Renal pelvis (tissue), 1 donor: ENCODE measurements at regions not wholly inside any gene's neighbourhood (a gene's known extent, or its start where the extent isn't known, plus 50 kb on each side); places are given as distances from the start of the nearest gene placed in this dataset.

Experiments used
- DNase-seq: peaks from one replicate; pipeline ENCODE4 v3.0.0-alpha.2; 2013

GRCh38 chr1:5291889-5292288 lies 637.5 kb downstream of the AJAP1 start:
- DNase-seq = no peak

DNA sequence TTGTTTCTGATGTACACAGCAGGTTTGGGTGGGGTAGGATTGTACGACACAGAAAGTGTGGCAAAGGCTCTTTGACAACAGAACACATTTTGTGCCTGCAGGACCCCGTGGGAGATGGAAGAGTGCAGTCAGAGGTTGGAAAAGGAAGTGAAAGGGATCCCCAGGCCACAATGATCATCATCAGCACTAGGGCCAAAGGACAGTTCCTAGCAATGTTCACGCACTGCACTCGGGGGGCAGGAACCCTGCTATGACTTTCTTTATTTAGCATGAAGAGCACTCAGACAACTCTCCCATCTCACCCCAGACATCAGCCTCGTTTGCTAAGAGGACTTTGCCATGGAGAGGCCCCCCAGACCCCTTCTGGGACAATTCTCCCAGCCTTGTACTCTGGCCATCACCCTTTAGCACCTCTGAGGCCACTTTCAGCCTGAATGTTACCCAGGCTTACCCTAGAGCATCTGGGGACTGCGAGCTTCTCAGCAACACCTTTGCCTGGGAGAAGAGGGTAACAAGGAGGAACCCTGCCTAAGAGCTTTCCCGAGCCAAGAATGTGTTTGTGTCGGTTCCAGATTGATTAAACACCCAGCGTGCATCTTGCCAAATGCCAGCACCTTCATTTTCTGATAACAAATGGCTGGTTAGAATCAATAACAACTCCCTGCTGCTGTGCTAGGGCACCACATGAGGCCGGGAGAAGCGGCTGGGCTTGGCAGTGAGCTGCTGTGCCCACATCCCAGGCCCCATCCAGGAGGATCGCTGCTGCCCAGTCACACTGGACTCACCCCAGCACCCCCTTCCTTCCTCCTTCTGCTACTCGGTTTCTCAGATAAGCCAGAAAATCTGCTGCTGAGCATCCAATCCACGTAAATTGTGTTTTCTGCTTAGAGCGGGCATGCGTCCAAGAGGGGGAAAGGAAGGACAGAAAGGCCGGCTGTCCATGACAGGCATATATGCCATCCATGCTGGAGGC lies 633.1 kb downstream of the AJAP1 start:
- DNase-seq = no peak

DNA sequence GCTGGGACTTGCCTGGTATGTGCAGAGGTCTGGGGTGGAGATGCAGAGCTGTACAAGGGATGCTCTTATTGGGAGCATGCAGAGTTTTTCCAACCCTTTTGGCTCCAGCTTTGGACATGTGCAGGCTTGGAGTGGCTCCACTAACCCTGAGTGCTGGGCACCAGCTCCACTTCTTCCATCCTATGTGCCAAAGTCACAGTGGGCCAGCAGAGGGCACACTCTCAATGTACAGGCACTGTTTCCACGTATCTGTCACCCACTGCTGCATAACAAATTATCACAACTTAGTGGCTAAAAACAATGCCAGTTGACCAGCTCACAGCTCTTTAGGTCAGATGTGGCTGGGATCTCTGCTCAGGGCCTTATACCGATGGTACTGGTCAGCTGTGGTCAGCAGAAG lies 631.8 kb downstream of the AJAP1 start:
- no peak for DNase-seq

GRCh38 chr1:5274527-5274926 lies 620.1 kb downstream of the AJAP1 start:
- DNase-seq = no peak

DNA sequence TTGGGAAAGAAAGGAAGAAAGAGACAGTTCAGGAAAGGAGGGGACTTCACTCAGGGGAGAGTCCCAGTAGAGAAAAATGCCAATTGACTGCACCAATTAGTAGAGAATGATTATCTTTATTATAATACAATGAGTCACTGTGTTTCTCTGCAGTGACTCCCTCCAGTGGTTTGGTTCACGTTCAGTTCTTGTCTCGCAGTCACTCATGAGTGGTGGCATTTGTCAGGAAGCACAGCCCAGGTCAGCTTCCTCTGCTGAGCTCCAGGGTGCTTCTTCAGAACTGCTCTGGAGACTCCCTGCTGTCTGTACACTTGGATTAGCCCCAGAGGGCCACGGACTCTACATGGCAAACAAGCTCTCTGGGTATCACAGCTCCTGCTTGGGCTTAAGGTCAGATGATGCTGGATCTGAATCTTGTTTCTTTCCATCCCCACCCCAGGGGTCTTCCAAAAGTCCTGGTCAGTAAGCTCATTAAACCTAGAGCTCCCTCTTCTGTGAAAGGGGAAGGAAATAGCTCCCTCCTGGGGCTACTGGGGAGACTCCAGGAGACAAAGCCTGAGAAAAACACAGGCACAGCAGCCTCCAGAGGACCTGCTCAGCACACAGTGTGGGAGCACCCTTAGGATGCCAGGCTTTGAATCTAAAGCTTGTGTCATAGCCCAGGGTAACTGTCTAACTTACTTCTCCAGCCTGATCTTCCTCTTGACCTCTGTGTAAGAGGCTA lies 619.0 kb downstream of the AJAP1 start:
- no peak for DNase-seq

DNA sequence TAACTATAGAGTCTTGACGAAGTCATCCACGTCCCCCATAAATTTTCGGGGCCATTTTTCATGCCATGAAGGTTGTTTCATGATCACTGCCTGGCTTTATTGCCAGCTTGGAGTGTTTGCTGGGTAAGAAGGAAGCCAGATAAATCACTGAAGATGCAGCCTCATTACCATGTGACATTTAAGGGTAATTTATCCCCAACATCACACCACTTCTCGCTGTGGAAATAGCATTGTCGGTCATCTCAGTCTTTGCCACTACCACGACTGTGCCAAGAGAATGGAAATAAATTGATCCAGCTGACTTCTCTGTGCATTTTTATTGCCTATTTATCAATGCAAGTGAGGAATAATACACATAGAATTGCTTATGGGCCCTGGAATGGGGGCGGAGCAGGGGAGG lies 617.9 kb downstream of the AJAP1 start:
- no peak for DNase-seq

GRCh38 chr1:5271264-5271663 lies 616.9 kb downstream of the AJAP1 start:
- no peak for DNase-seq

- no peak for DNase-seq
Observed at GRCh38 chr1:5269901-5270300, 615.5 kb downstream of the AJAP1 start.

DNA sequence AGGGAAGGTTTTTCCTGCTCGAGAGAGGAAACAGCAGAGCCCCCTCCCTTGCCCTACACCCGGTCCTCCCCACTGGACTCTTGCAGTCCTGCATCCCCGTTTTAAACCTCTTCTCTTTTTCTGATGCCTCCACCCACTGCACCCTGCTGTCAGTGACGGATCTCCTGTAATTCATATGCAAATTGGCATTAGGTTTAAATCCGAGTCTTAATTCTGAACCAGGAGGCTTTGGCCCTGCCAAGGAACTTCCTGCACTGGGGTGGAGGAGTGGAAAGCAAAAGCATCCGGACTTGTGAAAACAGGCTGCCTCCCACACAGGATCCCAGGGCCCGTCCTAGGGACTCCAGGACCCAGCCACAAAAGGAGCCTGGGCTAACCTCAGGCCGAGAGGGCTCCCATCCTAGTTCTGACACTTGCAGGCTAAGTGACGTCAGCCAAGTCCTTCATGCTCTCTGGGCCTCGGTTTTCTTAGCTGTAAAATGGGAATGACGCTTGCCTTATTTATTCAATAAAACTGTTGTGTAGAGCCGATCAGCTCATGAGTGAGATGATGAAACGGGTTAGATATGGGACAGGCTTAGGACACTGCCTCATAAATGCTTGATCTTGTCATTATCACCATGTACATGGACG lies 613.3 kb downstream of the AJAP1 start:
- no peak for DNase-seq

DNA sequence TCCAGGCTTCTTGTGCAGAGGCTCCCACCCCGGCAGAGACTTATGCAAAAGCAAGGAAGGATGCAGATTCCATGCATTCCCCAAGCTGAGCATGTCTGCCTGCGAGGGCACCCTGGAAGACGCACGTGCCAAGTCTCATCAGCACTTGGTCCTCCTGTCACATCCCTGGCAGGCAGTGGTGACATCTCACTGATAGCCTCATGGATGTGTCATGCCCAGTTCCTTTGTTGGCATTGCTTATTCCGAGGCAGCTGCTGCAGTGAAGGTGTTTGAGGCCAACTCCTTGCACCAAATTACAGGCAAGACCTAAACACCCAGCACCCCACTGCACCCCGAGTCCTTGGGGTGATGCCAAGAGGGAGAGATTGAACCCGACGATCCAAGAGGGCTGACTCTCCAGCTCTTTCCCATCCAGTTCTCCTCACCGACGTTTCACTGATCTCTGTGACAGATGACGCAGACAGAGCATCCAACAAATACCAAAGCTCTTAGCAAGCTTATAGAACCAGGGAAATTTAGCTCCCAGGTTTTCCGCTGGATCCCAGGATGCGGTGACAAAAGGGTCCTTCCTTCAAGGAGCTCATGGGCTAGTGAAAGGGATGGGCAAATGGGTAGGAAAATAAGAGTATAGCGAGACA lies 611.1 kb downstream of the AJAP1 start:
- no peak for DNase-seq

GRCh38 chr1:5264476-5264875 lies 610.1 kb downstream of the AJAP1 start:
- DNase-seq = no peak

DNA sequence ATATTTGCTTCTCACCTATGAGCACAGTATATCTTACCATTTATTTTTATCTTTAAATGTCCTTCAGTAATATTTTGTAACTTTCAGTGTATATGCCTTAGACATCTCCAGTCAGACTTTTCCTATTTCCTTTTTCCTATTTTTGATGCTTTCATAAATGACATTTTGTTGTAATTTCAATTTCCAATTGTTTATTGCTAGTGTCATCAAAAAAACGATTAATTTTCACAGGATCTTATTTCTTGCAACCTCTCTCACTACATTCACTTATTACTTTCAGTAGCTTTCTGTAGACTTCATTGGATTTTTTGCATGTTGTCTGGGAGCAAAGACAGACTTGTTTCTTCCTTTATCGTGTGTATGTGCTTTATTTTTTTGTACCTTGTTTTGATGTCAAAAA lies 602.4 kb downstream of the AJAP1 start:
- no peak for DNase-seq

DNA sequence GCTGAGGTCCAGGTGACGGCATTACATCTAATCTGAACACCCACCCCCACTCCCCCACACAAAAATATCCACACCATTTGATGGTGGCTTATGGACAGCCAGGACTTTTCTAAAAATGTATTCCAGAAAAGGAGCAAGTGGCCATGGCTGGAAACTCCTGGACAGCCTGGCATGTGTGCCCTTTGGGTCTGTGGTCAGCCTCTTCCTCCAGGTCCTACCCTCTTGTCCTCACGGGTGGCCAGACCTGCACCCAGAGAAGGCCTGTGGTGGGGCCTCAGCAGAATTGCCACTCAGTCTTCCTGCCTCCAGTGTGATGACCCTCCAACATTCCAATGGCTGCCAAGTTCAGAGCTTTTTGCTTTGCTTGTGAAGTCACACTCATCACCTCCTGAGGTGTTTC lies 600.6 kb downstream of the AJAP1 start:
- DNase-seq = no peak

DNA sequence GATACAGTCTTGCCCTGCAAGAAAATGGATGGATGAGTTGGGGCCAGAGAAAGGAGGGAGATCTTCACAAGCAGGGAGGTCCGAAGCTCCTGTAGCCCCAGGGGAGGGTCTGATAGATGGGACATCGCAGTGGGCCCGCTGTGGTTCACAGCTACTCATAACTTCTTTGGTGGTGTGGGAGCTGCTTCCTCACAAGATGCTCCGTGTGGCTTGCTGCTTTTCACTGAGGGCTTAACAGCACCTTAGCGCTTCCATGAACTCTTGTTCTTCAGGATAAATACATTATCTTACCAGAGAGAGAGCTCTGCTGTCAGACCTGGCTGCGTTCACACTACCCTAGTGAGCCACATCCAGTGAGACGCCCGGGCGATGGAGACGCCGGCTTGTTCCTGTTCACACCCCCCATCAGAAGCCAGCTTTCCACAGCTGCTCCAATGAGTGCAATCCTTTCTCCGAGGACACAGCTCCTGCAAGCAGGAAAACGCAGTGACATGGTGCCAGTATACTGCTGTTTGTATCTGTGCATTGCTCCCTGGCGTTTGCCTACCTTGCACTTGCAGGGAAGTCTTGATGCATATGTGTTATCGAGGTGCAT lies 599.8 kb downstream of the AJAP1 start:
- DNase-seq = no peak

DNA sequence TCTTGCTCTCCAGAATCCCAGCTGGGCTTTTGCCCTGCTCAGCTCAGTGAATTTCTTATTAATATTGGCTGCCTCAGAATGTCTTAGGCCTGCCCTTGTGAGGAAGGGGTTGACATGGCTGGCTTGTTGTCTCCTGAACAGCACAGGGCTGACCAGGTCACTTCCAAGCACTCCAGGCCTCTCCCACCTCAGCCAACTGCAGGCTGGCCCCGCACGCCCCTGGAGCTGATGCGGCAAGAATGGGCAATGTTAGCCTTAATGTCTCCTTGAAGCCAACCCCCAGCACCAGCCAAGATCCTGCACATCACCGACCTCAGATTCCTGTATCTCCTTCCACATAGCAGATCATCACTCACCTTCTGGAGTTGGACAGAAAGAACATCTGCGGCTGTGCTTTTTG lies 598.6 kb downstream of the AJAP1 start:
- no peak for DNase-seq

GRCh38 chr1:5250336-5250735 lies 595.9 kb downstream of the AJAP1 start:
- no peak for DNase-seq

DNA sequence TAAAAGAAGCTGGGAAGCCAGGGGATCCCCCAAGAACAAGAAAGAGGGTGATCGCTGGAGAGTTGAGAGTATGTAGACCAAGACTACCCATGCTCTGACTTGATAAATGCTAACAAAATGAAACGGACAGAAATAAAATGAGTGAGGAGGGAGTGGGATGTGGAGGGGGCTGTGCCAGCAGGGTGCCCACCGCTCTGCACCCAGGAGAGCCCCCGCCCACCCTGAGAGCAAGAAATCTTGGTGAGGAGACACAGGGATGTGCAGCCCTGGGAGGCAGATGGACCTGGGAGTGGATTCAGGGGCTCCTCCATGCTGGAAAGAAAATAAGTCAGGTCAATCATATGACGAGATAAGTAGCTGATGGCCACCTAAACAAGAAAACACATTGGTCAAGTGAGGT lies 590.9 kb downstream of the AJAP1 start:
- no peak for DNase-seq

DNA sequence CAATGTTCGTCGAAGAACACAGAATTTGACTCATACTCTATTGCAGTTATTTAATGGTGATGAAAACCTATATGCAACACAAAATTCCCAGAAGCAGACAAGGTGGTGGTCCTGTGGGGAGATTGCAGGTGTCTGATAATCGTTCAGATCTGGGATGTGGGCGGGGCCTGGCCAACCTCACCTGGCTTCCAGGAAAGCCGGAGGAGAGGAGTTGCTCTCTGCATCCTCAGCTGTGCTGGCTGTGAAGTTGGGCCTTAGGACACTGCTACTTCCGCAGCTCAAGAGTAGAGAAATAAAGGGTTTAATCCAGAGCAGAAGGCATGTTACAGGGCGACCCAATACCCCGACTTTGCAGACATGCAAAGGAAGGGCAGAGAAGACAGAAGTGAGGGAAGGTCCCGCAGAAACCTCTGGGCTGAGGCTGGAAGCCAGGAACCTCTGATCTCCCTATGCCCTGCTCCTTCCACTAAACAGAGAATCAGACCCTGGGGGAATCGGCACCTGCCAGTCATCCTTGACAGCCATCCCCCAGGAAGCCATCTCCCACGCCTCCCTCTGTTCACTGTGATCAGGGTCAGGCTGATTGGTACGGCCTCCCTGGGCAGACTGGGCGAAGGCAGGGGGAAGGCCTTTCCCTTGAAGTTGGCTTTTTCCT lies 590.3 kb downstream of the AJAP1 start:
- no peak for DNase-seq

DNA sequence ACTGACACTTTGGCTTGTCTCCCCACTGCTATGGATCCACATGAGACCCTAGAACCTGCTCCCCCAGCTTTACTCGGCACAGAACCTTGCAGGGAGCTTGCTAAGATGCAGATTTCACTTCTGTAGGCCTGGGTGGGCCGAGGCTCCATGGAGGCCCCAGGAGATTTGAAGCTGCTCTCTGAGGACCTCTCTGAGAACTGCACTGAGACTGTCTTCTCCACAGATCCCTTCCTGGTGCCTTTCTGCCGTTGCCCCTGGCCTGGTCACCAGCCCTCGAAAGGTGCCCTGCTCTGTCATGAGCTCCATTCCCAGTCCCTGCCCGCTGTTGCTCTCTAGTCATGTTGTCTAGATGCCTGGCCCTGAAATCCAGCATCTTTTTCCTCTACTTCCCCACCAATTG lies 588.4 kb downstream of the AJAP1 start:
- no peak for DNase-seq

- DNase-seq = no peak
Observed at GRCh38 chr1:5239911-5240310, 585.5 kb downstream of the AJAP1 start.
